ENCODE measurements at regions not wholly inside any gene's neighbourhood (a gene's known extent, or its start where the extent isn't known, plus 50 kb on each side); places are given as distances from the start of the nearest gene placed in this dataset.

DNA sequence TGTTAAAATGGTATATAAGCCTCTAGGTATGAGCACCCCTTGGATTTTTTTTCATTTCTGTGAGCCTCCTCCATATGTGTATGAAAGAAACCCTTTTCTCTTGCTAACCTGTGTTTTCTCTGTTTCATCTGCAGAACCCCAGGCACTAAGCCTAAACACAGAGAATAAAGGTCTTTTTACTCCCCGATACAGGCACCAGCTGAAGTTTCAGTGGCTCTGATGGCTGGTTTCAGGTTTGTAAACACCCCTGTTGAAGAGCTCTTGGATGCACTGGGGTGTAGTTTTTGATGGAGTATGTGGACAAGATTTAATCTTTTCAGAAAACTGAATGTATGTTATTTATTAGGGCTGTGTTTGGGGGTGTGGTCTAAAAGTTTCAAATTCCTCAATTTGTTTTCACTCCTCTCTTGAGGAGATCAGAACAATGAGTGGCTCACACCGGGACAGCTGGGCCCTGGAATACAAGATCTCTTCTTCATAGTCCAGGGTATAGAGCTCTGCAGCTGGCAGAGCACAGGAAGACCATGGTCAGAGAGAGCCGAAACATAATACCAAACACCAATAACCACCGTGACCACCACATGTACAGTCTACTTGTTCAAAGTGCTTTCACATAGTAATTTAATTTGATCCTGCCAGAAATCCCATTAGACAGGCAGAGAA is 50.2 kb upstream of the VTCN1 start:
- no peak overlapping the region for H3K4me3 ChIP-seq (ENCODE audit: low read depth, low read length)
- DNase-seq (ENCODE audit: low read depth) = no peak
- TF ChIP-seq, protein P1, sequence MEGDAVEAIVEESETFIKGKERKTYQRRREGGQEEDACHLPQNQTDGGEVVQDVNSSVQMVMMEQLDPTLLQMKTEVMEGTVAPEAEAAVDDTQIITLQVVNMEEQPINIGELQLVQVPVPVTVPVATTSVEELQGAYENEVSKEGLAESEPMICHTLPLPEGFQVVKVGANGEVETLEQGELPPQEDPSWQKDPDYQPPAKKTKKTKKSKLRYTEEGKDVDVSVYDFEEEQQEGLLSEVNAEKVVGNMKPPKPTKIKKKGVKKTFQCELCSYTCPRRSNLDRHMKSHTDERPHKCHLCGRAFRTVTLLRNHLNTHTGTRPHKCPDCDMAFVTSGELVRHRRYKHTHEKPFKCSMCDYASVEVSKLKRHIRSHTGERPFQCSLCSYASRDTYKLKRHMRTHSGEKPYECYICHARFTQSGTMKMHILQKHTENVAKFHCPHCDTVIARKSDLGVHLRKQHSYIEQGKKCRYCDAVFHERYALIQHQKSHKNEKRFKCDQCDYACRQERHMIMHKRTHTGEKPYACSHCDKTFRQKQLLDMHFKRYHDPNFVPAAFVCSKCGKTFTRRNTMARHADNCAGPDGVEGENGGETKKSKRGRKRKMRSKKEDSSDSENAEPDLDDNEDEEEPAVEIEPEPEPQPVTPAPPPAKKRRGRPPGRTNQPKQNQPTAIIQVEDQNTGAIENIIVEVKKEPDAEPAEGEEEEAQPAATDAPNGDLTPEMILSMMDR (conservative IDR thresholded peaks at IDR 0.05; ENCODE audit: low read depth, low read length) = no peak
